Peyer's patch (tissue), 4 donors: ENCODE measurements at regions not wholly inside any gene's neighbourhood (a gene's known extent, or its start where the extent isn't known, plus 50 kb on each side); places are given as distances from the start of the nearest gene placed in this dataset.

ENCODE experiments used
- POLR2A ChIP-seq, 2 donors: fragments of 450-650 bp; IDR thresholded peaks; one replicate each; pipeline ENCODE4 v1.5.1; 2017; ENCODE audit warnings: antibody characterized with exemption in 2 of 2, mild to moderate bottlenecking in 2 of 2, moderate library complexity in 2 of 2
- TF ChIP-seq, protein P1 (sequence below), 6 experiments: fragments of 450-650 bp in 4 of 6; fragments of 200-600 bp in 2 of 6; sonication (generic) in 1 of 6; IDR thresholded peaks; one replicate each; pipeline ENCODE4 v1.5.1; 2017 to 2019; ENCODE audit warnings: antibody characterized with exemption in 6 of 6, mild to moderate bottlenecking in 3 of 6, moderate library complexity in 1 of 6

DNA sequence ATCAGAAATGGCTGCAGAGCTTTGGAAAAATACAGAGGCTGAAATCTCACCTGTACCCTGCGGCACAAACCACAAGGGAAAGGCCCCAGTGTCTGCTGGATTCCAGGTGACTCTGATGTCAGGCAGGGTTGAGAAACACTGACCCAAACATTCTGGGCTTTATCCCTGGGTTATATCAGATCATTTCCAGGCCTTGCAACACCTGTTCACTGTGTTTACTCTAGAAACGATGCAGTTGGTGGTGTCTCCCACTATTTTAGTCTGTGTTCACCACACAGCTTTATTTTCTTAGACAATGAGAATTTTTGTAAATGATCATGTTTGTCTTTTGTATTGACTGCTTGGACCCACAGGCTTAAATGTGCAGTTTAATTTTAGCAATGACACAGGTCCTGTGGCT, 151.5 kb upstream of the SDK2 start:
- TF ChIP-seq POLR2A (IDR thresholded peaks at IDR 0.05), result no peak
- TF ChIP-seq, protein P1, sequence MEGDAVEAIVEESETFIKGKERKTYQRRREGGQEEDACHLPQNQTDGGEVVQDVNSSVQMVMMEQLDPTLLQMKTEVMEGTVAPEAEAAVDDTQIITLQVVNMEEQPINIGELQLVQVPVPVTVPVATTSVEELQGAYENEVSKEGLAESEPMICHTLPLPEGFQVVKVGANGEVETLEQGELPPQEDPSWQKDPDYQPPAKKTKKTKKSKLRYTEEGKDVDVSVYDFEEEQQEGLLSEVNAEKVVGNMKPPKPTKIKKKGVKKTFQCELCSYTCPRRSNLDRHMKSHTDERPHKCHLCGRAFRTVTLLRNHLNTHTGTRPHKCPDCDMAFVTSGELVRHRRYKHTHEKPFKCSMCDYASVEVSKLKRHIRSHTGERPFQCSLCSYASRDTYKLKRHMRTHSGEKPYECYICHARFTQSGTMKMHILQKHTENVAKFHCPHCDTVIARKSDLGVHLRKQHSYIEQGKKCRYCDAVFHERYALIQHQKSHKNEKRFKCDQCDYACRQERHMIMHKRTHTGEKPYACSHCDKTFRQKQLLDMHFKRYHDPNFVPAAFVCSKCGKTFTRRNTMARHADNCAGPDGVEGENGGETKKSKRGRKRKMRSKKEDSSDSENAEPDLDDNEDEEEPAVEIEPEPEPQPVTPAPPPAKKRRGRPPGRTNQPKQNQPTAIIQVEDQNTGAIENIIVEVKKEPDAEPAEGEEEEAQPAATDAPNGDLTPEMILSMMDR (IDR thresholded peaks at IDR 0.05), result no peak
